ENCODE measurements at regions not wholly inside any gene's neighbourhood (a gene's known extent, or its start where the extent isn't known, plus 50 kb on each side); places are given as distances from the start of the nearest gene placed in this dataset.

- Histone ChIP-seq H2BK20ac (ENCODE audit: low read depth, low read length, poor library complexity, severe bottlenecking) (no peak overlapping the region), H2AFZ (ENCODE audit: low read length) (no peak overlapping the region), H4K20me1 (ENCODE audit: control insufficient read depth, insufficient read depth, insufficient read length) (no peaks in the 10 kb centered on the region), H4K91ac (ENCODE audit: insufficient read length, low read depth, low read length) (no peak overlapping the region), H3K14ac (ENCODE audit: insufficient read depth, low read length) (no peak overlapping the region), H3K23me2 (ENCODE audit: insufficient read length, low read depth, low read length, poor library complexity, severe bottlenecking) (no peaks in the 10 kb centered on the region), H4K8ac (replicated peaks; ENCODE audit: insufficient read length, low read depth, low read length) (no peak overlapping the region), H3K9me3 (ENCODE audit: control insufficient read depth, low read depth, low read length) (no peaks in the 10 kb centered on the region), H3K9ac (ENCODE audit: extremely low read depth, insufficient read length, low read length) (no peak overlapping the region), H2AK5ac (ENCODE audit: insufficient read length, low read length) (no peak overlapping the region), H2BK5ac (ENCODE audit: insufficient read length, low read length) (no peak overlapping the region), H2BK120ac (ENCODE audit: low read depth, low read length, poor library complexity, severe bottlenecking) (no peak overlapping the region), H3T11ph (ENCODE audit: low read length) (no peak overlapping the region), H3K27me3 (ENCODE audit: insufficient read depth, low read length) (no peaks in the 10 kb centered on the region), H3K23ac (ENCODE audit: insufficient read length, low read depth, low read length) (no peak overlapping the region), H3K4ac (ENCODE audit: low read depth, low read length) (no peak overlapping the region), H2BK12ac (ENCODE audit: insufficient read length, low read depth, low read length) (no peak overlapping the region), H3K4me1 (ENCODE audit: insufficient read depth, low read length) (no peaks in the 10 kb centered on the region), H3K56ac (ENCODE audit: insufficient read length, low read depth, low read length) (no peak overlapping the region), H3K4me2 (ENCODE audit: insufficient read depth, insufficient read length, low read length) (no peak overlapping the region), H3K27ac (ENCODE audit: insufficient read length, low read depth, low read length) (no peak overlapping the region), H2BK15ac (ENCODE audit: low read depth, low read length) (no peak overlapping the region), H3K79me1 (ENCODE audit: insufficient read depth, low read depth, low read length, poor library complexity, severe bottlenecking) (no peaks in the 10 kb centered on the region), H3K18ac (ENCODE audit: insufficient read length, low read depth, low read length) (no peak overlapping the region), H4K5ac (ENCODE audit: insufficient read length, low read depth, low read length) (no peak overlapping the region), H3K79me2 (ENCODE audit: insufficient read depth, low read length) (no peaks in the 10 kb centered on the region)
- H3K36me3 Mint-ChIP-seq (ENCODE audit: insufficient read depth in 1 of 3, low read depth in 3 of 3), result no peaks in the 10 kb centered on the region
- no peaks in the 10 kb centered on the region for H3K27me3 Mint-ChIP-seq (ENCODE audit: low read depth)
- peak; percentile 41; the same call in 2 of the 3 replicates for TF ChIP-seq CTCF (conservative IDR thresholded peaks at IDR 0.05)
- no peak for DNase-seq
- H3K9me3 Mint-ChIP-seq, result no peaks in the 10 kb centered on the region
- H3K27ac Mint-ChIP-seq, result no peak overlapping the region
- peaks cover 14 to 21% of the 10 kb centered on the region in 2 experiments for H3K4me1 Mint-ChIP-seq
- no CpG with 5 or more reads among the region's 9 CpGs for WGBS (ENCODE audit: extremely low coverage, insufficient read length, low lambda C conversion rate)
- no peak overlapping the region for H3K4me3 Mint-ChIP-seq
Measured at GRCh38 chr5:110267714-110268113, 458.8 kb downstream of the TMEM232 start.

Data from H9 (cell line).